GM19240 (cell line): ENCODE measurements at regions not wholly inside any gene's neighbourhood (a gene's known extent, or its start where the extent isn't known, plus 50 kb on each side); places are given as distances from the start of the nearest gene placed in this dataset.
"Not testable (repeated sequence)": the region's sequence is repeated elsewhere in the genome, so short reads cannot be mapped to it uniquely, and the experiment has no call there.

ENCODE experiments used
- DNase-seq: peaks from one replicate; pipeline ENCODE4 v3.0.0; 2011; ENCODE audit warnings: low spot score; ENCODE audit not compliant: insufficient read length

DNA sequence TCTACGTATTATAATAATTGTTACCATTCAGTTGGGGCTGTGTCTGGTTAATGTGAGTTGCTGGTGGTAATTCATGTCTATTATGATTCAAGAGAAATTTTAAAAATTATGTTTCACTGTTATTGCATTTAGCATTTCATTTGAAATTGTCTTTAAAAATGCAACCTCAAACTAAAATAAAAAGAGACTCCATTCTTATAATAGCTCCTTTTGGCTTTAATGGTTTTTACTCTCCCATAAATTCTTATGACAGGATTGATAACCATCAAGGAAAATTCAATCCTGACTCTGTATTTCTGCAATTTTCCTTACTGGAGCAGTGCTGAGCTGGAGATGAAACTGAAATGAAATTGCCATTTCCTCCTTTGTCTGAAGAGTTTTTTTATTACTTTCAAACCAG is 262.7 kb downstream of the REEP3 start:
- DNase-seq = no peak

DNA sequence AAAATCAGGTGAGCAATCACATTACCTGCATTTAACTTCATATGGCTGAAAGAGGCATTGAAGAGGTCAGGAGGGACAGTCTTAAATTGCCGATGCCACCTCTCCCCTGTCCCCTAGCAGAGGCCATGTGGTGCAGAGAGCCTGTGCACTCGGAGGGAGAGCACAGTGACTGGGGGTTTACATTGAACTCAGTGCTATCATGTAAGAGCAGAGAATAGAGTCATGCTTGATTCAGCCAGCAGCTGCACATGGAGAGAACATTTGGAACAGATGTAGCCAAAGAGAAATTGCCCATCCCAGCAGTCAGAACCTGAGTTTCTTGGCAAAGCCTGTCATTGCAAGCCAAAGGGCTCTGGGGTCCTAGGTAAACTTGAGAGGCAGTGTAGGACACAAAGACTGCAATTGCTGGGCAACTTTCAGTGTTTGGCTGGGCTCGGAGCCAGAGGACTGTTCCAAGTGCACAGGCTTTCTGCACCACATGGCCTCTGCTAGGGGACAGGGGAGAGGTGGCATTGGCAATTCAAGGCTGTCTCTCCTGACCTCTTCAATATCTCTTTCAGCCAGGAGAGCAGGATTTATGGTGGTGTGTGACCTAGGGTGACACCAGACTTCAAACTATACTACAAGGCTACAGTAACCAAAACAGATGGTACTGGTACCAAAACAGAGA is 267.1 kb downstream of the REEP3 start:
- no peak for DNase-seq

DNA sequence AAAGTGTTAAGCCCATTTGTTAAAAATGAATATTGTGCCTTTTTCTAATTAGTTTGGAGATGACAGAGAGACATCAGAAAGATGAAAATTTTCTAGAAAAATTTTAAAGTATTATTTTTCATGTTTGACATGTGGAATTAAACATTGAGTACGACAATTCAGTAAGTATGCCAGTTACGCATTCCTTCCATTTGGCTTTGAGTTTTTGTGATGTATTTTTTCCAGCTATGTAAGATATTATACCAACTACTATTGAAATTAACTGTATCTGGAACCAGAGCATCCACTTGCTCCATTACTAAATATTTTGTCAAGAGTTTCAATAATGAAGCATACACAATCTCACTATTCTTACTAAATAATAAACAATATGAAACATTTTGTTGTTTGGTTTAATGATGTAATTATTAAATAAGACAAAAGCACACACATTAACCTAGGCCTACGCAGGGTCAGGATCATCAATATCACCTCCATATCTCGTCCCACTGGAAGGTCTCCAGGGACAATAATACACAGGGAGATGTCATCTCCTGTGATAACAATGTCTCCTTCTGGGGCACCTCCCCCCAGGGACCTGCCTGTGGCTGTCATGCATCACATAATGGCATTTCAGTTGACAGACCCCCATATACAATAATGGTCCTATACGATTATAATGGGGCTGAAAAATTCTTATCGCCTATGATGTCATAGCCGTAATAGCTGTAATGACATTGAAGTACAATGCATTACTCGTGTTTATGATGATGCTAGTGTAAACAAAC is 274.1 kb downstream of the REEP3 start:
- no peak for DNase-seq

DNA sequence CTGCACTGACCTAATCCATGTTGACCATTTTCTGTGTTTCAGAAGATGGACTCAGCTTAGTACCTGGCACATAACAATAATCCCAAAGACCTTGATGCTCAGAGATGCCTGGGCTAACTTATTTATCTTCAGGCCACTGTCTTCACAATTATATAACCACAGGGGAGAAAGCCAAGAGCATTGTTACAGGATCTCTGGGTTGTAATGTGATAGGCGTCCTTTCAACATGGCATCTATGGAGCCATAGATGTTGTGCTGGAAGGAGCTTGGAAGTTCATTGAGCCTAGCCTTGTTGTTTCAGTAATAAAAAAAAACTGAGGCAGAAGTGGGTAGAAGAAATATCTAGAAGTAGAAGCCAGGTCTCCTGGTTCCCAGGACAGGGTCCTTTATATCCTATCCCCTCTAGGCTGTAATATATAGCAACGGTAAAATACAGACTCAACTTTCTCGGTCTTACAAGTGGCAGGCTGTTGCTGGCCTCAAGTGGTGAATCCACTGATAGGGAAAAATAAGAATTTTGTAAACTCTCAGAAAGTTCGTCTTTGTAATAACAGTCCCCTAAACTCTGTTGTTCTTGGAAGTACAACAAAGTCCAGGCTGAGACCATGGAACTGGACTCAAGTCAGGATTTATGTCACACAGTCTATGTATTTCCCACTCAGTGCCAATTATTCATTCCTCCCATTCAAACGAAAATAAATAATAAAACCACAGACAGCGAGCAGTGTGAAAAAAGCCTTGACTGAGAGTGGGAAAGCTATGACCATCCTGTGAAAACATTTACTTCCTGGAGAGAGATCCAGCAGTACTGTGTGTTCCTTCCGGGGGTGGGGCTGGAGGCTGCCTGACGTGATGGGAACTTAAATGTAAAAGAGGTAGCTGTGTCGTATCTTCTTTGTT is 277.6 kb downstream of the REEP3 start:
- no peak for DNase-seq

DNA sequence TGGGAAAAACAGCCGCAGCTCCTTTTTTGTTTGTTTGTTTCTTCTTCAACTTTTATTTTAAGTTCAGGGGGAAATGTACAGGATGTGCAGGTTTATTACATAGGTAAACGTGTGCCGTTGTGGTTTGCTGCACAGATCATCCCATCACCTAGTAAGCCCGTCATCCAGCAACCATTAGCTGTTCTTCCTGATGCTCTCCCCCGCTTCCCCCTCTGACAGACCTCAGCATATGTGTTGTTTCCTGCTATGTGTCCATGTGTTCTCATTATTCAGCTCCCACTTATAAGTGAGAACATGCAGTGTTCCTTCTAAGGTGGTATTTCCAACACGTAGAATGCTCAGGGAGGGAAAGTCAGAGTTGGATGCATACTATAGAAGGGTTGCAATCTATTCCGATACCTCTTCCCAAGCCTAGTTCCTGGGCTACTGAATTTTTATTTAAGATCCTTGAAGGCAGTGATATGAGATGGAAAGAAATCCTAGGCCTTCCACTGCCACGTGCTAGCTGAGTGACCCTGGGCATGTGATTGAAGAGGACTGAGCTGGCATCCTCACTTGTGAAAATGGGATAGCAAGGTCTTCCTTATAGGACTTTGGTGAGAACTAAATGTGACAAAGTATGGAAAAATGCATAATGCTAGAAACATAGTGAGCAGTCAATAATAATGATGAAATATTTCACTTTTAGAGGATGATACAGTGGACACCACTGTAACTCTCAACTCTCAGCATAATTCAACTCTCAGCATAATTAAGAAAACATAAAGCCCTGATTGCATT is 278.5 kb downstream of the REEP3 start:
- no peak for DNase-seq

DNA sequence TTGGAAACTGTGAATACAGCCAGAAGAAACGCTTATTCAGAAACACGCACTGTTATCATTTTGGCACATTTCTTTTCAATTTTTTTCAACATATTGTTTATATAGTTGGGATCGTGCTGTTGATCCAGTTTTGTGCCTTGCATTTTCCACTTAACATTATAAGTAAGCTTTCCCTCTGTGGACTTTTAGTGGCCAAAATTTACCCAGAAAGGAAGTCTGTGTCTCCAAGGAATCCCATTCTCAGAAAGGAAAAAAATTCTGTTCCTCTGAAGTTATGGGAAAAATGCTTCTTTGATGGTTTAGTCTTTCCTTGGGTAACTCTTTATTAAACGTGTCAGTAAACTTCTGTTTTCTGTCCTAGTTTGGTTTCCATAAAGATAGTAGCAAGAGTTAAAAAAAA is 280.0 kb downstream of the REEP3 start:
- DNase-seq = no peak

DNA sequence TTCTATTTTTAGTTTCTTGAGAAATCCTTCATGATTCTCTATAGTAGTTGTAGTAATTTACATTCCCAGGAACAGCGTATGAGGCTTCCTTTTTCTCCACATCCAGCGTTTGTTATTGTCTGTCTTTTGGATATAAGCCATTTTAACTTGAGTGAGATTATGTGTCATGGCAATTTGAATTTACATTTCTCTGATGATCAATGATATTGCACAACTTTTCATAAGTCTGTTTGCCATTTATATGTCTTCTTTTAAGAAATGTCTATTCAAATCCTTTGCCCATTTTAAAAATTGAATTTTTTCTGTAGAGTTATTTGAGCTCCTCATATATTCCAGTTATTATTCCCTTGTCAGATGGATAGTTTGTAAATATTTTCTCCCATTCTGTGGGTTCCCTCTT is 285.1 kb downstream of the REEP3 start:
- DNase-seq = no peak

DNA sequence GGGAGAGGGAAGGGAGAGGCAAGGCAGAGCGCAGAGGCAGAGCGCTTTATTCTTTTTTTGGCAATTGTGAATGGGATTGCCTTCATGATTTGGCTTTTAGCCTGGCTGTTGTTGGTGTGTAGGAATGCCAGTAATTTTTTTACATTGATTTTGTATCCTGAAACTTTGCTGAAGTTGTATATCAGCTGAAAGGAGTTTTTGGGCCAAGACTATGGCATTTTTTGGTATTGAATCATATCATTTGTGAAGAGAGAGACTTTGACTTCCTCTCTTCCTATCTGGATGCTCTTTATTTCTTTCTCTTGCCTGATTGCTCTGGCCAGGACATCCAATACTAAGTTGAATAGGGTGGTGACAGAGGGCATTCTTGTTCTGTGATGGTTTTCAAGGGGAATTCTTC is 291.3 kb downstream of the REEP3 start:
- no peak for DNase-seq

DNA sequence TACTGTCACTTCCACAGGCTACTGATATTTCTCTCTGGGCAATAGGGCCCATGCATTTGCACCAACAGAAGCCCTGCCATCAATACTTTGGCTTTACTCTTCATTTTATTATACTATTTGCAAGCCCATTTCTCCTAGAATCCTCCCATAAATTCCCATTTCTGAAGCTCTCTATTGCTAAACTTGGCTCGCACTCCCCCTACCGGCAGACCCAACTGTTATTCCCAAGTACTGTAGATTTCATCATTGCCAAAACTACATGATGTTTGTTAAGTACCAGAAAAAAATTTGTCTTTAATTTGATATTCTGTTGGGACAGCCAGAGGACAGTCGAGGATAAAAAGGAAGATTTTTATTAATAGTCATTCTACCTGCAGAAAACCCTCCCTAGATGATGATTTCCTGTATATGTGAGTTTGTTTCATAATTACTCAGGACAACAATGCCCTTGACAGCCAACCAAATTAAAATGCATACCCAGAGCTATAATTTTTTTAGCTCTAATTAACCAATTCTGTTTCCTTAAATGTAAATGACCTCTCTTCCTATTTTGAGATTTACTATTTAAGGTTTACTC is 298.6 kb downstream of the REEP3 start:
- DNase-seq = no peak

DNA sequence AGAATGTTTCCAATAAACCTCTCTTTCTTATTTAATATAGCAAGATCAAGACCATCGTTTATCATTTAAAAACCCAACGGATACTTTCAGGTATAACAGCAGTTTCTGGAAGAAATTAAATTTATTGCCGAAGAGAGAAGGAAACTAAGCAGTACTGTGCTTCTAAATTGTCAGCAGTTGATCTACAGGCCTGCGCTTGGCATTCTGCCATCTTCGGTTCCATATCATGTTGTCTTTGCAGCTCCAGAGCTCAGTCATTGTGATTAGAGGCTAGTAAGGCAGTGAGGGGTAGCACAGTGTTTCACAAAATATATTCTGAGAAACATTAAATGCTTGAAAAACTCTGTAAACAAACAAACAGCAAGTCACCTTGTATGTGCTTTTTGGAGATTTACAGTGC is 301.3 kb downstream of the REEP3 start:
- no peak for DNase-seq

DNA sequence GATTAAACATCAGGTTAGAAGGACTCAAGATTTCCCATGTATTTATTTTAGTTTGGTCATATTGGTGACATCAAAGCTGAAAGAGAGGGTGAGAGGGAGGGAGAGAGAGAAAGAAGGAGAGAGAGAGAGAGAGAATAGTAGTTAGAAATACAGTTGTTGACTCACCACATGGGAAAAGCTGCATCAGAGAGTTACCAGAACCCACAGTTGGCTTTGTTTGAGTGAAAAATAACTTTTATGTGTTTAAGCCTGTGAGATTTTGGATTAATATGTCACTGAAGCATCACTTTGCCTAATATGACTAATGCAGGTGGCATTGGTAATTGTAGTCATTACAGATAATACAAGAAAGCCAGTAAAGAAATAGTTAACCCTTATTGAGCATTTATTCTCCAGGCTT is 303.9 kb downstream of the REEP3 start:
- no peak for DNase-seq

DNA sequence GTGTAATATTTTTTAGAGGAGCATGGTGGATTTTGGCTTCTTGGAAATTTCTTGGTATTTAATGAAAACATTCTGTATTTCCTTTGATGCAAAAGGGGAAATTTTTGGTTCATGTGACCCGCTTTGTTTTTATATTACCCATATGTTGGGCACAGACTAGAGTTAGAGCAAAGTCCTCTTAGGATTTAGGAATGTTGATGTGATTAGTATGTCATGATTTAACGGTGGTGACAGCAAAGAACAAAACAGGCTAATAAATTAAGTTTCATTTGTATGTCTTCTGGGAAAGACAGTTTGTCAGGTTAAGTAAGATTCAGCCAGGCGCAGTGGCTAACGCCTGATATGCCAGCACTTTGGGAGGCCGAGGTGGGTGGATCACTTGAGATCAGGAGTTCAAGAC is 304.6 kb downstream of the REEP3 start:
- no peak for DNase-seq

DNA sequence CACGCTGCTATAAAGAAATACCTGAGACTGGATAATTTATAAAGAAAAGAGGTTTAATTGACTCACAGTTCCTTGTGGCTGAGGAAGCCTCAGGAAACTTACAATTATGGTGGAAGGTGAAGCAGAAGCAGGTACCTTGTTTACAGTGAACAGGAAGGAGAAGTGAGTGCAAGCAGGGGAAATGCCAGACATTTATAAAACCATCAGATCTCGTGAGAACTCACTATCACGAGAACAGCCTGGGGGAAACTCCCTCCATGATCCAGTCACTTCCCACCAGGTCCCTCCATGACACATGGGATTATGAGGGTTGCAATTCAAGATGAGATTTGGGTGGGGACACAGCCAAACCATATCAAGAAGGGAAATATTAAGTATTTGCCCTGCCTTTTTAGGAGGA is 305.8 kb downstream of the REEP3 start:
- DNase-seq = not testable (repeated sequence)

DNA sequence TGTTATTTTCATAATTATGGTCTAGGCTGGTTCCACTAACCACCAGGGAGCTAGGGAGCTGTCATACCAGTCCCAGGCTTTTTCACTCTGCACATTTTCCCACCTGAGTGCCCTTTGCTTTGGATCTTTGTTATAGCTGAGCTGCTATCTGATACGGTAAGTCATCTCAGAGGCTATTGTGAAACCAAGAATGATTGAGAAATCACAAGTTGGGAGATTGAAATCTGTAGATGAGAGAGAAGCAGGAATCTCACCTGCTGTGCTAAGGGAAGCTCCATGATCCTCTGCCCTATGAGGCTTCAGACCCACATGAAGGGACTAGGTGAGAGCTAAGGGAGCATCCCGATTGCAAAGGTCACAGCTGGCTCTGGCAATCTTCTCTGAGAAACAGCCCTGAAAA is 307.8 kb downstream of the REEP3 start:
- no peak for DNase-seq

DNA sequence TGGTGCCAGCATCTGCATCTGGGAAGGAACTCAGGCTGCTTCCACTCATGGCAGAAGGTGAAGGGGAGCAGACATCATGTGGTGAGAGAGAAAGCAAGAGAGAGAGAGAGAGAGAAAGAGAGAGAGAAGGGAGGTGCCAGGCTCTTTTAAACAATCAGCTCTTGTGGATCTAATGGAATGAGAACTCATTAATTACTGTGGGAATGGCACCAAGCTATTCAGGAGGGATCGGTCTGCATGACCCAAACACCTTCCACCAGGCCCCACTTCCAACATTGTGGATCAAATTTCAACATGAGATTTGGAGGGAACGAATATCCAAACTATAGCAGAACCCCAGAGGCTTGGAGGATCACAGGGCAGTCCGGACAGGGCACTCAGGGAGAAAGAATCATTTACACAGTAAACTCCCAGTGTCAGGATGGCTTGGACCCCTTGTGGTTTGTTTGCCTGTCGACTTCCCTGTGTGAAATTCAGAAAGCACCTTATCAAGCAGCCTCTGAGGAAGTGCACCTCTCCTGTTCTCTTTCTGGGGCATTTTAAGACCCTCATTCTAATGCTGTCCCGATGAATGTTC is 308.5 kb downstream of the REEP3 start:
- DNase-seq = no peak

DNA sequence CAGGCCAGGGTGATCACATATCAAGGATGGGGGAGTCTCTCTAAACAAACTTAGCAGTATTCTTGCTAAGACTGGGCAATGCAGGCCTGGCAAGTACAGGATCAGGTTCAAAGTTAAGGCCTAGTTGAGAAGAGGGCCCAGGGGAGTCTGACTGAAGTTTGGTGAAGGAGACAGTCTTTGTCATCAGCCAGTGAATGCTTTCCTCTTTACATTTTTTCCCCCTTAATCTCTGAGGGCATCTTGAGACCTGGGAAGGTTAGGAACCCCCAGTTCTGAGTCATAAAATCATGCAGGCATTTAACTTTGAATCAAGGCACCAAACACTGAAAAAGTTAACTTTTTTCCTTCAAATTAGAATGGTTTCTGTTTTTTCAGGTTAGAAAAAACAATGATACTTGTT is 311.5 kb downstream of the REEP3 start:
- no peak for DNase-seq

DNA sequence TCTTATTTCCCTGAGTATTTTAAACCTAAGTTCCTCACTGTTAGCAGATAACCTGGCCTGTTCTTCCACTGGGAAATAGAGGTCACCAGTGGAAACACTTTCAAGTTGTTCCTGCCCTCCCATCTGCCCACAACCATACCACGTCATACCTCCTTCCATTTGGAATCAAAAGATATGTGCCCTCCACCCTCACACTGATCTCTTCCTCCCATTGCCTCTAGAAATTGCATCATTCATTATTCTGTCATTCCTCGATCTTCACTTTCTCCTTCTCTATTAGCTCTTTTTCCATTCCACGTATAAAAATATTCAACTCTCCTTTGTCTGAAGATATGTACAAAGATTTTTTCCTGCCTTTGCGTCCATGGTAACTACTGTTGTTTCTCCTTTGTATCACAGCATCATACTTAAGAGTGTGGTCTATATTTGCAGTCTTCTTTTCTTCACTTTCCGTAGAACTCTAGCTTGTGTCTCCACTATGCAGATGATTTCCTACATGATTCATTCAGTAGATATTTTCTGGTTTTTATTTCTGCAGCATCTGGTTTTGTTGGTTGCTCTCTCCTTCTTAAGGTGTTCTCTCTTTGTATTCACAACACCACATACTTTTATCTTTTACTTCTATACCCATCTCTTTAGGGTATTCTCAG is 312.3 kb downstream of the REEP3 start:
- no peak for DNase-seq

DNA sequence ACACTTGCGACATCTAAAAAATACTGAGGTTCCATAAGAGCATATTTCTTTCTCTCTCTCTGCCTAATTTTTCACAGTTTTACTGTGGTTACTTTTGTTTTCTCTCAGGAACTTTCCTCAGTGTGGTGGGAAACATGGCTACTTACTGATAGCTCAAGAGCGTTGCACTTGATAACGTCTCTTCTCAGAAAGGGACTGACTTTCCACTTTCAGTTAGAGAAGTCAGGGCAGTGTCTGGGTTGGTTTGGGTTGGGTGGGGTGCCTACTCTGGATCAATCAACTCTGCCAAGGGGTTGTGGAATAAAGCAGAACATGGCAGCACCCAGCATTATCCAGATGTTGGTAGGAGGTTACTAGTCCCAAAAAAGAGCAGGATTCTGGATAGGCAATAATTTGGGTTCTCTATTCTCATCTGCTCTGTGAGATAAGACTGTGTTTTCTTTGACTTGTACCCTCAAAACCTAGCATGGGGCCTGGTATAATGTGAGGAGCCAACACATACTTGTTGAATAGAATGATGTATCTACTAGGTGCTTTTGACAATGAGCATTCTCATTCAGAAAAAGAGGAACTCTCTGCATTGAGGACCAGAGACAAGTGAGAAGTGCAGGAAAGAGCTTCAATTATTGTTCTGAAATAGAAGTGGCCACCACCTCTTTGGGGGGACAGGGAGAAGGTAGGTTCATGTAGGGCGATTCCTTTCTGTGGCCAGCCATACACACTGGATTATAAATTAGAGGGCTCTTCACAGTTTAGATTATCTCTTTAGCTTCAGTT is 315.7 kb downstream of the REEP3 start:
- DNase-seq = no peak

DNA sequence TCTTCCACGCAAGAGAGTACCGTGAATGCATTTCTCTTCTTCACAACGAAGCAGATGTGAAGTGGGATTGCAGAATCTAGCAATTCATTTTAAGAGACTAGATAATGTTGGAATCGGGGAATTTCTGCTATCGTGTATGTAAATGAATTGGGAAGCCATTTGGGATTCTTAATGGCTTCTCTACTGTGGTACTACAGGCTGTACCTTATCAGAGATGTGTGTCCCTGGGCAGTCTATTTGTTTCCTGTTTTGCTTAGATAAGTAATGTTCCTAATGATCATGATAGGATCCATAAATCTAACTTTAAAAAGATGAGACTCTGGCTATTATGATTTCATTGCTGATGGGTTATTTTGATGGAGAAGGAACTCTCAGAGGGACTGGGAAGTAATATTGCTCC is 320.6 kb downstream of the REEP3 start:
- no peak for DNase-seq
